ENCODE measurements at regions not wholly inside any gene's neighbourhood (a gene's known extent, or its start where the extent isn't known, plus 50 kb on each side); places are given as distances from the start of the nearest gene placed in this dataset.

- no peak for DNase-seq
Observed at GRCh38 chr12:111310076-111310870, 58.6 kb downstream of the PHETA1 start.

GRCh38 chr12:111309584-111309983, 59.3 kb downstream of the PHETA1 start:
- DNase-seq, result no peak

GRCh38 chr12:111308473-111308872, 60.4 kb downstream of the PHETA1 start:
- no peak for DNase-seq

GRCh38 chr12:111304642-111305071, 64.2 kb downstream of the PHETA1 start:
- DNase-seq, result no peak

- no peak for DNase-seq
Observed at GRCh38 chr12:111303531-111303930, 65.4 kb downstream of the PHETA1 start.

- no peak for DNase-seq
Observed at GRCh38 chr12:111298582-111299436, 70.1 kb downstream of the PHETA1 start.

GRCh38 chr12:111297703-111298426, 71.0 kb downstream of the PHETA1 start:
- DNase-seq, result no peak

GRCh38 chr12:111296906-111297463, 71.9 kb downstream of the PHETA1 start:
- DNase-seq, result no peak

- no peak for DNase-seq
Observed at GRCh38 chr12:111295176-111295575, 73.7 kb downstream of the PHETA1 start.

GRCh38 chr12:111293266-111294009, 75.5 kb downstream of the PHETA1 start:
- DNase-seq, result no peak

- DNase-seq, result no peak
Observed at GRCh38 chr12:111291357-111291756, 77.5 kb downstream of the PHETA1 start.

GRCh38 chr12:111288771-111289170, 80.1 kb downstream of the PHETA1 start:
- DNase-seq, result no peak

GRCh38 chr12:111287125-111287900, 81.6 kb downstream of the PHETA1 start:
- no peak for DNase-seq

GRCh38 chr12:111285200-111285599, 83.7 kb downstream of the PHETA1 start:
- DNase-seq, result no peak

GRCh38 chr12:111284709-111285108, 84.2 kb downstream of the PHETA1 start:
- no peak for DNase-seq

- no peak for DNase-seq
Observed at GRCh38 chr12:111283966-111284365, 84.9 kb downstream of the PHETA1 start.

GRCh38 chr12:111283521-111283920, 85.4 kb downstream of the PHETA1 start:
- DNase-seq, result no peak

GRCh38 chr12:111277570-111277969, 91.3 kb downstream of the PHETA1 start:
- DNase-seq, result no peak

GRCh38 chr12:111276146-111276545, 92.7 kb downstream of the PHETA1 start:
- DNase-seq, result no peak

- DNase-seq, result no peak
Observed at GRCh38 chr12:111275308-111275707, 93.6 kb downstream of the PHETA1 start.

GRCh38 chr12:111274777-111275176, 94.1 kb downstream of the PHETA1 start:
- DNase-seq, result no peak
